Uterus (tissue), 3 donors: ENCODE measurements at regions not wholly inside any gene's neighbourhood (a gene's known extent, or its start where the extent isn't known, plus 50 kb on each side); places are given as distances from the start of the nearest gene placed in this dataset.

Experiments
- DNase-seq, 2 donors: peaks; one replicate each; pipeline ENCODE4 v3.0.0-alpha.2; 2019 to 2020
- H3K27ac ChIP-seq, 2 donors: fragments of 200-600 bp; sonication (generic); 1 replicate in 1 of 2; 2 replicates in 1 of 2; pipeline ENCODE4 v1.5.1; 2016 to 2018
- H3K27me3 ChIP-seq, 2 donors: fragments of 200-600 bp; sonication (generic); one replicate each; pipeline ENCODE4 v1.5.1; 2018 to 2019; ENCODE audit warnings: control low read depth in 1 of 2
- H3K36me3 ChIP-seq, 2 donors: fragments of 200-600 bp; sonication (generic); one replicate each; pipeline ENCODE4 v1.5.1; 2019; ENCODE audit warnings: control low read depth in 1 of 2
- H3K4me1 ChIP-seq, 2 donors: fragments of 200-600 bp; sonication (generic); one replicate each; pipeline ENCODE4 v1.5.1; 2018 to 2019; ENCODE audit warnings: control low read depth in 1 of 2
- H3K4me3 ChIP-seq, 2 donors: fragments of 200-600 bp; sonication (generic); 1 replicate in 1 of 2; 2 replicates in 1 of 2; pipeline ENCODE4 v1.5.1; 2018 to 2019; ENCODE audit warnings: mild to moderate bottlenecking in 1 of 2
- H3K9me3 ChIP-seq, 2 donors: fragments of 200-600 bp; sonication (generic); one replicate each; pipeline ENCODE4 v1.5.1; 2019; ENCODE audit warnings: control low read depth in 1 of 2
- POLR2A ChIP-seq, 2 donors: fragments of 450-650 bp; IDR thresholded peaks; one replicate each; pipeline ENCODE4 v1.6.1; 2016; ENCODE audit warnings: antibody characterized with exemption in 2 of 2, mild to moderate bottlenecking in 1 of 2, moderate library complexity in 1 of 2
- intact Hi-C: fragments of 100-400 bp; cut with DNase I; formaldehyde crosslinking; loops from one replicate; pipeline ENCODE4 v1.15.1; 2023; ENCODE audit warnings: low total_unique reads
- TF ChIP-seq, protein P1 (sequence below), 4 experiments: fragments of 200-600 bp in 2 of 4; fragments of 450-650 bp in 2 of 4; sonication (generic) in 2 of 4; IDR thresholded peaks; one replicate each; pipeline ENCODE4 v1.5.1; 2016 to 2019; ENCODE audit warnings: antibody characterized with exemption in 4 of 4, mild to moderate bottlenecking in 2 of 4, moderate library complexity in 1 of 4
- donor health status: DM: yes; HTN: yes; CAD: no.

DNA sequence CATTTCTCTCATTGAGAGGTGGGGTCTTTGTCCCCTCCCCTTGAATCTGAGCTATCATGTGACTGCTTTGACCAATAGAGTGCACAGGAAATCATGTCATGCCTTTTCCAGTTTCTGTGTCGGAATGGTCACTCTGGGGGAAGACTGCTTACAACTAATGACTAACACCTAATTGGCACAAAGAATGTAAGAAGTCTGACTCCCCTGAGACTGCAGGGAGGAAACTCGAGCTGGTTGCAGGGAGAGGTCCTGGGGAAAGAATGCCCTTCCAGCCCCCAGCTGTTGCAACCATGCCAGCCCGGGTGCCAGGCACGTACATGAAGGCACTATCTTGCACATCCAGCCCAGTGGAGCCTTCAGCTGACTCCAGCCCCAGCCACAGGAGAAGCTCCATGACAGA, 254.2 kb downstream of the DHX15 start:
- no peak for TF ChIP-seq POLR2A (IDR thresholded peaks at IDR 0.05)
- TF ChIP-seq, protein P1, sequence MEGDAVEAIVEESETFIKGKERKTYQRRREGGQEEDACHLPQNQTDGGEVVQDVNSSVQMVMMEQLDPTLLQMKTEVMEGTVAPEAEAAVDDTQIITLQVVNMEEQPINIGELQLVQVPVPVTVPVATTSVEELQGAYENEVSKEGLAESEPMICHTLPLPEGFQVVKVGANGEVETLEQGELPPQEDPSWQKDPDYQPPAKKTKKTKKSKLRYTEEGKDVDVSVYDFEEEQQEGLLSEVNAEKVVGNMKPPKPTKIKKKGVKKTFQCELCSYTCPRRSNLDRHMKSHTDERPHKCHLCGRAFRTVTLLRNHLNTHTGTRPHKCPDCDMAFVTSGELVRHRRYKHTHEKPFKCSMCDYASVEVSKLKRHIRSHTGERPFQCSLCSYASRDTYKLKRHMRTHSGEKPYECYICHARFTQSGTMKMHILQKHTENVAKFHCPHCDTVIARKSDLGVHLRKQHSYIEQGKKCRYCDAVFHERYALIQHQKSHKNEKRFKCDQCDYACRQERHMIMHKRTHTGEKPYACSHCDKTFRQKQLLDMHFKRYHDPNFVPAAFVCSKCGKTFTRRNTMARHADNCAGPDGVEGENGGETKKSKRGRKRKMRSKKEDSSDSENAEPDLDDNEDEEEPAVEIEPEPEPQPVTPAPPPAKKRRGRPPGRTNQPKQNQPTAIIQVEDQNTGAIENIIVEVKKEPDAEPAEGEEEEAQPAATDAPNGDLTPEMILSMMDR (IDR thresholded peaks at IDR 0.05) = no peak
- H3K4me3 ChIP-seq = no peak overlapping the region
- no peak overlapping the region for H3K27ac ChIP-seq
- H3K9me3 ChIP-seq = no peaks in the 10 kb centered on the region
- H3K27me3 ChIP-seq = no peaks in the 10 kb centered on the region
- intact Hi-C loops = no loop called here
- no peaks in the 10 kb centered on the region for H3K36me3 ChIP-seq
- no peaks in the 10 kb centered on the region for H3K4me1 ChIP-seq
- no peak for DNase-seq

DNA sequence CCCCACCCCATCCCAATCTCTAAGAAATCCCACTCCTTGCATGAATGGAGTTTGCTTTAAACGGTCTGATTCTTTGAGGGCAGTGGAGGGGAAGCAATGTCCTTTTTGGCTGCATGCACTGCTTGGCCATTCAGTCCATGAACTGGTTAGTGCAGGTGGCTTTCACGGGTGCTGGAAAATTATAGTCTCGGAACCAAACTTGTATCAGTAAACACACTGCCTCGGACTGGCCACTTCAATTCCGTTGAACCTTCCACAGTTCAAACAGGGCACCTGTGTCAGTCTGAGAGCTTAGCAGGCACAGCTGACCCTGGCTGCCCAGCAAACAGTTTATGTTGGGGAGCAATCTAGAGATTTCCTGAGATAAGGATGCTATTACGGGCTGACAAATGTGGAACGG, 255.6 kb downstream of the DHX15 start:
- no peak for DNase-seq
- Histone ChIP-seq H3K27me3 (no peaks in the 10 kb centered on the region), H3K27ac (no peak overlapping the region), H3K9me3 (no peaks in the 10 kb centered on the region), H3K4me3 (no peak overlapping the region), H3K36me3 (no peaks in the 10 kb centered on the region), H3K4me1 (no peaks in the 10 kb centered on the region)
- TF ChIP-seq POLR2A (IDR thresholded peaks at IDR 0.05) = no peak
- TF ChIP-seq, protein P1 (IDR thresholded peaks at IDR 0.05) = no peak
- intact Hi-C loops = no loop called here

- no peak overlapping the region for H3K4me3 ChIP-seq
- no peaks in the 10 kb centered on the region for H3K4me1 ChIP-seq
- no peaks in the 10 kb centered on the region for H3K36me3 ChIP-seq
- TF ChIP-seq, protein P1 (IDR thresholded peaks at IDR 0.05) = no peak
- no peak for TF ChIP-seq POLR2A (IDR thresholded peaks at IDR 0.05)
- H3K27ac ChIP-seq = no peak overlapping the region
- intact Hi-C loops = no loop called here
- no peaks in the 10 kb centered on the region for H3K9me3 ChIP-seq
- no peaks in the 10 kb centered on the region for H3K27me3 ChIP-seq
- DNase-seq = no peak
Observed at GRCh38 chr4:24328310-24328709, 256.0 kb downstream of the DHX15 start.

- TF ChIP-seq POLR2A (IDR thresholded peaks at IDR 0.05) = no peak
- TF ChIP-seq, protein P1 (IDR thresholded peaks at IDR 0.05) = no peak
- intact Hi-C loops = no loop called here
- DNase-seq = no peak
- Histone ChIP-seq H3K36me3 (no peaks in the 10 kb centered on the region), H3K4me3 (no peak overlapping the region), H3K27ac (no peak overlapping the region), H3K9me3 (no peaks in the 10 kb centered on the region), H3K27me3 (no peaks in the 10 kb centered on the region), H3K4me1 (no peaks in the 10 kb centered on the region)
Observed at GRCh38 chr4:24322995-24323394, 261.4 kb downstream of the DHX15 start.

DNA sequence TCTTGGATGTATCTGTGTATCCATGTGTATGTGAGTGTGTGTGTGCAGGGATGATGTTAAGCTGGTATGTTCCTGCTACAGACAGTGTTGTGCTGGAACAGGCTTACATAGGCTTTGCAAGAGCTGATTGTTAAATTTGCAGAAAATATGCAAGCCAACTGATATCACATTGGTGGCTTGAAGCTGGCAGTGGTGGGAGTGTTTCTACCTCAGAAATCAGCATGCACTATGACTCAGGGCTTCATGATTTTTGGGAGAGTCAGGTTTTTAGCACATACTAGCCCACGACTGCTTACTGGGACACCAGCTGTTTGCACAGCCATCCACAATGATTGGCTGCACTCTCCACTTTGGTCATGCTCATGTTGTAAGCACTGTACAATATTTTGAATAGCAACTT, 261.8 kb downstream of the DHX15 start:
- Histone ChIP-seq H3K36me3 (no peaks in the 10 kb centered on the region), H3K4me3 (no peak overlapping the region), H3K9me3 (no peaks in the 10 kb centered on the region), H3K4me1 (no peaks in the 10 kb centered on the region), H3K27ac (no peak overlapping the region), H3K27me3 (no peaks in the 10 kb centered on the region)
- intact Hi-C loops = no loop called here
- no peak for DNase-seq
- no peak for TF ChIP-seq POLR2A (IDR thresholded peaks at IDR 0.05)

GRCh38 chr4:24321616-24322015, 262.7 kb downstream of the DHX15 start:
- H3K9me3 ChIP-seq = no peaks in the 10 kb centered on the region
- TF ChIP-seq POLR2A (IDR thresholded peaks at IDR 0.05) = no peak
- TF ChIP-seq, protein P1 (IDR thresholded peaks at IDR 0.05) = no peak
- DNase-seq = no peak
- no peak overlapping the region for H3K4me3 ChIP-seq
- no peaks in the 10 kb centered on the region for H3K4me1 ChIP-seq
- intact Hi-C loops = no loop called here
- H3K36me3 ChIP-seq = no peaks in the 10 kb centered on the region
- no peak overlapping the region for H3K27ac ChIP-seq
- no peaks in the 10 kb centered on the region for H3K27me3 ChIP-seq
